A673 (cell line): ENCODE measurements at regions not wholly inside any gene's neighbourhood (a gene's known extent, or its start where the extent isn't known, plus 50 kb on each side); places are given as distances from the start of the nearest gene placed in this dataset.

Source experiments
- BruUV-seq: library from RNA; stranded (reverse); fragments of 400-500 nt; replicated peaks from 2 replicates; lab custom pipeline; 2021; lab: Mats Ljungman, UMichigan
- CTCF ChIA-PET: fragments of 300-600 bp; sonication (Branson Sonifier 250); formaldehyde crosslinking; loops from one replicate; lab custom pipeline; 2022; ENCODE audit warnings: antibody characterized with exemption; lab: Charles Lee
- POLR2A ChIA-PET: fragments of 300-600 bp; sonication (Branson Sonifier 250); formaldehyde crosslinking; loops from one replicate; lab custom pipeline; 2022; ENCODE audit warnings: antibody characterized with exemption; ENCODE audit not compliant: low non-redundant PET; lab: Charles Lee
- DNase-seq: peaks from one replicate; pipeline ENCODE4 v3.0.0-alpha.2; 2015; ENCODE audit warnings: low spot score
- H3K27ac ChIP-seq: fragments of 200-600 bp; sonication (generic); 2 replicates; pipeline ENCODE4 v1.5.1; 2016; ENCODE audit warnings: mixed run types, low read depth, mild to moderate bottlenecking, mixed read lengths, antibody characterized with exemption, low read length; ENCODE audit not compliant: poor library complexity, severe bottlenecking
- H3K27me3 ChIP-seq: fragments of 200-600 bp; sonication (generic); replicated peaks from 2 replicates; pipeline ENCODE4 v1.6.1; 2017; ENCODE audit warnings: mixed run types, low read depth, mild to moderate bottlenecking, mixed read lengths, antibody characterized with exemption, low read length; ENCODE audit not compliant: insufficient read depth, poor library complexity
- H3K36me3 ChIP-seq: fragments of 200-600 bp; sonication (generic); 2 replicates; pipeline ENCODE4 v1.6.1; 2016; ENCODE audit warnings: mixed run types, mild to moderate bottlenecking, mixed read lengths, antibody characterized with exemption, low read length; ENCODE audit not compliant: insufficient read depth, poor library complexity, severe bottlenecking
- H3K4me1 ChIP-seq: fragments of 200-600 bp; sonication (generic); 2 replicates; pipeline ENCODE4 v1.6.1; 2017; ENCODE audit warnings: mixed run types, mild to moderate bottlenecking, mixed read lengths, antibody characterized with exemption, low read length; ENCODE audit not compliant: insufficient read depth, poor library complexity, severe bottlenecking
- H3K4me3 ChIP-seq: fragments of 200-600 bp; sonication (generic); 2 replicates; pipeline ENCODE4 v1.5.1; 2016; ENCODE audit warnings: low read depth, mixed run types, mild to moderate bottlenecking, mixed read lengths, low read length; ENCODE audit not compliant: poor library complexity, severe bottlenecking
- H3K9me3 ChIP-seq: fragments of 200-600 bp; sonication (generic); 2 replicates; pipeline ENCODE4 v1.6.1; 2016; ENCODE audit warnings: mixed run types, low read depth, mild to moderate bottlenecking, mixed read lengths, antibody characterized with exemption, low read length; ENCODE audit not compliant: poor library complexity, severe bottlenecking
- EZH2 ChIP-seq: fragments of 200-600 bp; sonication (generic); IDR thresholded peaks from 2 replicates; pipeline ENCODE4 v1.6.1; 2017; ENCODE audit warnings: borderline replicate concordance, low read depth, mild to moderate bottlenecking, mixed read lengths, antibody characterized with exemption, low read length; ENCODE audit not compliant: poor library complexity, severe bottlenecking
- intact Hi-C: fragments of 100-400 bp; cut with micrococcal nuclease; formaldehyde crosslinking; loops from one replicate; pipeline ENCODE4 v1.10.0; 2022; ENCODE audit not compliant: unreplicated experiment
- TF ChIP-seq, protein P1 (sequence below): fragments of 300-800, 200-600 bp; sonication (generic); conservative IDR thresholded peaks from 2 replicates; pipeline ENCODE4 v1.5.1; 2017; ENCODE audit warnings: low read depth, mild to moderate bottlenecking, antibody characterized with exemption, low read length, moderate library complexity, mixed read lengths

GRCh38 chr2:2902547-2903281 is 474.9 kb downstream of the EIPR1 start:
- no peaks in the 10 kb centered on the region for H3K27me3 ChIP-seq
- intact Hi-C loops = no loop called here
- no TSS peak for BruUV-seq
- no peaks in the 10 kb centered on the region for H3K4me1 ChIP-seq
- no peak overlapping the region for H3K4me3 ChIP-seq
- no peak for DNase-seq
- POLR2A ChIA-PET = no interaction called here
- CTCF ChIA-PET = no interaction called here
- TF ChIP-seq EZH2 = no peak
- TF ChIP-seq, protein P1, sequence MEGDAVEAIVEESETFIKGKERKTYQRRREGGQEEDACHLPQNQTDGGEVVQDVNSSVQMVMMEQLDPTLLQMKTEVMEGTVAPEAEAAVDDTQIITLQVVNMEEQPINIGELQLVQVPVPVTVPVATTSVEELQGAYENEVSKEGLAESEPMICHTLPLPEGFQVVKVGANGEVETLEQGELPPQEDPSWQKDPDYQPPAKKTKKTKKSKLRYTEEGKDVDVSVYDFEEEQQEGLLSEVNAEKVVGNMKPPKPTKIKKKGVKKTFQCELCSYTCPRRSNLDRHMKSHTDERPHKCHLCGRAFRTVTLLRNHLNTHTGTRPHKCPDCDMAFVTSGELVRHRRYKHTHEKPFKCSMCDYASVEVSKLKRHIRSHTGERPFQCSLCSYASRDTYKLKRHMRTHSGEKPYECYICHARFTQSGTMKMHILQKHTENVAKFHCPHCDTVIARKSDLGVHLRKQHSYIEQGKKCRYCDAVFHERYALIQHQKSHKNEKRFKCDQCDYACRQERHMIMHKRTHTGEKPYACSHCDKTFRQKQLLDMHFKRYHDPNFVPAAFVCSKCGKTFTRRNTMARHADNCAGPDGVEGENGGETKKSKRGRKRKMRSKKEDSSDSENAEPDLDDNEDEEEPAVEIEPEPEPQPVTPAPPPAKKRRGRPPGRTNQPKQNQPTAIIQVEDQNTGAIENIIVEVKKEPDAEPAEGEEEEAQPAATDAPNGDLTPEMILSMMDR = no peak
- H3K27ac ChIP-seq = no peak overlapping the region
- no peaks in the 10 kb centered on the region for H3K9me3 ChIP-seq
- no peaks in the 10 kb centered on the region for H3K36me3 ChIP-seq

GRCh38 chr2:2901384-2902345 is 476.0 kb downstream of the EIPR1 start:
- intact Hi-C loops = no loop called here
- peak; percentile 46 for DNase-seq
- ChIA-PET CTCF (no interaction called here), POLR2A (no interaction called here)
- Histone ChIP-seq H3K4me1 (no peaks in the 10 kb centered on the region), H3K36me3 (no peaks in the 10 kb centered on the region), H3K9me3 (no peaks in the 10 kb centered on the region), H3K4me3 (no peak overlapping the region), H3K27me3 (no peaks in the 10 kb centered on the region), H3K27ac (no peak overlapping the region)
- BruUV-seq = no TSS peak
- TF ChIP-seq, protein P1 = no peak
- no peak for TF ChIP-seq EZH2

DNA sequence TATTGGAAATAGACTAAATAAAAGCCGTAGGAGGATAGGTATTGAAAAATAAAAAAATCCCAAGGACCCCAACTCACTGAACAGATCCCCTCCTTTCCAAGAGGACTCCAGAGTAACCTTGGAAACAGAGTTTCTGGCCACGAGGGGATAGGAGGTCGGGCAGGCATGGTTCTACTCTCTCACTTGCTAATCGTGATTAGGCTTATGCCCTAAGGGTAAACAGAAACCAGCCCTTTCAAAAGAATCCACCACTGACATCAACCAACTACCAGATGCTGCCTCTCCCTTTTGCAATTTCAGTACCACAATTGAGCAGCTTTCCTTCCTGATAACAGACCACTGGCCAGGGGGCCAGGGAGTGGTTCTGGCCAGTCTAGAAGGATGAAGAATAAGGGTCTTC is 477.8 kb downstream of the EIPR1 start:
- intact Hi-C loops = no loop called here
- POLR2A ChIA-PET = interaction anchor here (0.6 kb wide), 1 partner anchor 157 kb away, joined by 3 read pairs; no protein-coding TSS in a partner anchor
- no peaks in the 10 kb centered on the region for H3K36me3 ChIP-seq
- H3K4me1 ChIP-seq = no peaks in the 10 kb centered on the region
- H3K27ac ChIP-seq = no peak overlapping the region
- no peak for DNase-seq
- no TSS peak for BruUV-seq
- no peaks in the 10 kb centered on the region for H3K27me3 ChIP-seq
- H3K9me3 ChIP-seq = no peaks in the 10 kb centered on the region
- no peak overlapping the region for H3K4me3 ChIP-seq
- no peak for TF ChIP-seq EZH2
- TF ChIP-seq, protein P1 = no peak
- CTCF ChIA-PET = no interaction called here
